ENCODE measurements at regions not wholly inside any gene's neighbourhood (a gene's known extent, or its start where the extent isn't known, plus 50 kb on each side); places are given as distances from the start of the nearest gene placed in this dataset.

DNA sequence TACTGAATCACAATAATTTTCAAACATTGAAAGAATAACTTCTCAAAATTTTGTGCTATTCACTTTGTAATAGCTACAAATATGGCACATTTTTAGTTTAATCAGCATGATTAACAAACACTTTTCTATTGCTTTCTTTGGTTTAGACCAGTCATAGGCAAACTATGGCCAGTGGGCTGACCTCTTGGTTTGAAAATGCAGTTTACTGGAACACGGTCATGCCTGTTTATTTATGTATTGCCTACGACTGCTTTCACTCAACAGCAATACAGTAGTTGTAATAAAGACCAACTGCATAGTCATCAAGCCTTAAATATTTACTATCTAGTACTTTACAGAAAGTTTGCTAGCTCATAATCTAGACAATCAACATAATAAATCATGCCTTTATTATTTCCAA lies 810.8 kb downstream of the TLE1 start:
- H3K79me2 ChIP-seq (ENCODE audit: control insufficient read depth in 1 of 2, insufficient read depth in 2 of 2, low read length in 2 of 2), result no peaks in the 10 kb centered on the region
- WGBS, 2 experiments (ENCODE audit: extremely low coverage in 1 of 2, insufficient coverage in 1 of 2, insufficient read length in 1 of 2, insufficient replicate concordance in 2 of 2, low coverage in 1 of 2, low lambda C conversion rate in 2 of 2, missing lambda C conversion rate in 1 of 2), result 91% methylated on average over 2 of the region's 2 CpGs; no CpG with 5 or more reads in 1 of the 2 experiments
- H3K4me3 ChIP-seq (ENCODE audit: extremely low read depth in 1 of 4, insufficient read depth in 2 of 4, low read depth in 3 of 4, low read length in 4 of 4), result no peak overlapping the region
- no peak overlapping the region for H3K56ac ChIP-seq (replicated peaks; ENCODE audit: insufficient read length, low read depth, low read length)
- H3K4ac ChIP-seq (replicated peaks; ENCODE audit: insufficient read length, low read depth, low read length), result no peak overlapping the region
- H4K91ac ChIP-seq (replicated peaks; ENCODE audit: insufficient read length, low read length), result no peak overlapping the region
- no peaks in the 10 kb centered on the region; the same call in 1 of the 2 replicates for H3K23me2 ChIP-seq (ENCODE audit: low read depth, low read length)
- no peak overlapping the region for H2BK15ac ChIP-seq (ENCODE audit: low read length)
- no peaks in the 10 kb centered on the region for H3K27me3 ChIP-seq (replicated peaks in 1 of 4; ENCODE audit: control insufficient read depth in 3 of 4, extremely low read depth in 1 of 4, insufficient read depth in 3 of 4, low read length in 3 of 4)
- ChIA-PET POLR2A (ENCODE audit: partially characterized antibody) (no interaction called here), CTCF (ENCODE audit: partially characterized antibody) (no interaction called here)
- H3K14ac ChIP-seq (ENCODE audit: insufficient read length), result no peak overlapping the region
- H4K5ac ChIP-seq (ENCODE audit: insufficient read length, low read depth, low read length), result no peak overlapping the region
- no peaks in the 10 kb centered on the region for H4K20me1 ChIP-seq (replicated peaks in 1 of 2; ENCODE audit: control insufficient read depth in 1 of 2, insufficient read depth in 2 of 2, low read length in 2 of 2)
- H3K9ac ChIP-seq (replicated peaks in 1 of 4; ENCODE audit: extremely low read depth in 1 of 4, low read depth in 3 of 4, low read length in 3 of 4), result no peak overlapping the region
- H3K23ac ChIP-seq (ENCODE audit: insufficient read length), result no peak overlapping the region
- H3K27ac ChIP-seq (ENCODE audit: low read depth, low read length), result no peak overlapping the region
- no peak overlapping the region for H3K4me2 ChIP-seq (ENCODE audit: insufficient read depth in 1 of 2, low read depth in 2 of 2, low read length in 2 of 2)
- no peak overlapping the region for H2BK20ac ChIP-seq (ENCODE audit: low read length)
- peaks cover 2 to 11% (median 4%) of the 10 kb centered on the region in 4 experiments; a peak in 5 of 7 replicates for H3K4me1 ChIP-seq (replicated peaks in 1 of 4; ENCODE audit: control insufficient read depth in 3 of 4, insufficient read depth in 4 of 4, low read length in 3 of 4)
- H2BK12ac ChIP-seq (ENCODE audit: low read depth, low read length), result no peak overlapping the region
- no peak overlapping the region for H2BK120ac ChIP-seq (replicated peaks; ENCODE audit: low read depth, low read length)
- no peak overlapping the region for H2AK5ac ChIP-seq (ENCODE audit: low read depth, low read length)
- no peak overlapping the region for H4K8ac ChIP-seq (ENCODE audit: extremely low read depth, insufficient read depth, low read length)
- no peaks in the 10 kb centered on the region for H3K9me3 ChIP-seq (ENCODE audit: insufficient read depth in 2 of 2, low read depth in 1 of 2, low read length in 1 of 2)
- no peak overlapping the region for H2AFZ ChIP-seq (ENCODE audit: low read length)
- FAIRE-seq, result no peak
- H3K79me1 ChIP-seq (ENCODE audit: low read depth, low read length), result no peaks in the 10 kb centered on the region
- H2BK5ac ChIP-seq (ENCODE audit: low read depth, low read length), result no peak overlapping the region
- H3K36me3 ChIP-seq (ENCODE audit: control insufficient read depth in 2 of 4, insufficient read depth in 4 of 4, low read length in 3 of 4), result no peaks in the 10 kb centered on the region
- no peak for DNase-seq (ENCODE audit: low read depth in 1 of 2, low spot score in 2 of 2)
- H3K18ac ChIP-seq (ENCODE audit: extremely low read depth, low read length), result no peak overlapping the region
- no peak for TF ChIP-seq TBP (IDR thresholded peaks at IDR 0.05; ENCODE audit: low read depth, low read length)
- TF ChIP-seq SAP30 (IDR thresholded peaks at IDR 0.05; ENCODE audit: insufficient read depth, insufficient replicate concordance, low read length), result no peak
- no peak for TF ChIP-seq POLR2AphosphoS5 (IDR thresholded peaks at IDR 0.05; ENCODE audit: low read depth, low read length)
- no peak for TF ChIP-seq CREB1 (IDR thresholded peaks at IDR 0.05)
- TF ChIP-seq FOSL1 (IDR thresholded peaks at IDR 0.05; ENCODE audit: insufficient read depth, low read depth, low read length), result no peak
- no peak for TF ChIP-seq RAD21 (IDR thresholded peaks at IDR 0.05 in 1 of 2, conservative IDR thresholded peaks at IDR 0.05 in 1 of 2; ENCODE audit: low read depth in 2 of 2, low read length in 2 of 2)
- TF ChIP-seq USF2 (IDR thresholded peaks at IDR 0.05; ENCODE audit: low read length), result no peak
- TF ChIP-seq SIN3A (conservative IDR thresholded peaks at IDR 0.05 in 1 of 2, IDR thresholded peaks at IDR 0.05 in 1 of 2; ENCODE audit: low read depth in 1 of 2, low read length in 2 of 2), result no peak
- TF ChIP-seq MAFK (IDR thresholded peaks at IDR 0.05; ENCODE audit: low read depth, low read length), result no peak
- TF ChIP-seq SIX5 (IDR thresholded peaks at IDR 0.05; ENCODE audit: low read depth, low read length), result no peak
- TF ChIP-seq CTBP2 (IDR thresholded peaks at IDR 0.05; ENCODE audit: borderline replicate concordance, insufficient read depth, insufficient read length, low read length), result no peak
- TF ChIP-seq SIRT6 (IDR thresholded peaks at IDR 0.05; ENCODE audit: low read length), result no peak
- TF ChIP-seq EP300 (IDR thresholded peaks at IDR 0.05; ENCODE audit: borderline replicate concordance in 1 of 2, low read depth in 2 of 2, low read length in 2 of 2), result no peak
